ENCODE measurements at regions not wholly inside any gene's neighbourhood (a gene's known extent, or its start where the extent isn't known, plus 50 kb on each side); places are given as distances from the start of the nearest gene placed in this dataset.

GRCh38 chr18:47441914-47442313 lies 190.5 kb upstream of the SKOR2 start:
- TF ChIP-seq, protein P1, sequence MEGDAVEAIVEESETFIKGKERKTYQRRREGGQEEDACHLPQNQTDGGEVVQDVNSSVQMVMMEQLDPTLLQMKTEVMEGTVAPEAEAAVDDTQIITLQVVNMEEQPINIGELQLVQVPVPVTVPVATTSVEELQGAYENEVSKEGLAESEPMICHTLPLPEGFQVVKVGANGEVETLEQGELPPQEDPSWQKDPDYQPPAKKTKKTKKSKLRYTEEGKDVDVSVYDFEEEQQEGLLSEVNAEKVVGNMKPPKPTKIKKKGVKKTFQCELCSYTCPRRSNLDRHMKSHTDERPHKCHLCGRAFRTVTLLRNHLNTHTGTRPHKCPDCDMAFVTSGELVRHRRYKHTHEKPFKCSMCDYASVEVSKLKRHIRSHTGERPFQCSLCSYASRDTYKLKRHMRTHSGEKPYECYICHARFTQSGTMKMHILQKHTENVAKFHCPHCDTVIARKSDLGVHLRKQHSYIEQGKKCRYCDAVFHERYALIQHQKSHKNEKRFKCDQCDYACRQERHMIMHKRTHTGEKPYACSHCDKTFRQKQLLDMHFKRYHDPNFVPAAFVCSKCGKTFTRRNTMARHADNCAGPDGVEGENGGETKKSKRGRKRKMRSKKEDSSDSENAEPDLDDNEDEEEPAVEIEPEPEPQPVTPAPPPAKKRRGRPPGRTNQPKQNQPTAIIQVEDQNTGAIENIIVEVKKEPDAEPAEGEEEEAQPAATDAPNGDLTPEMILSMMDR (IDR thresholded peaks at IDR 0.05): no peak
- TF ChIP-seq EZH2 (IDR thresholded peaks at IDR 0.05): no peak
